ENCODE measurements at regions not wholly inside any gene's neighbourhood (a gene's known extent, or its start where the extent isn't known, plus 50 kb on each side); places are given as distances from the start of the nearest gene placed in this dataset.

DNA sequence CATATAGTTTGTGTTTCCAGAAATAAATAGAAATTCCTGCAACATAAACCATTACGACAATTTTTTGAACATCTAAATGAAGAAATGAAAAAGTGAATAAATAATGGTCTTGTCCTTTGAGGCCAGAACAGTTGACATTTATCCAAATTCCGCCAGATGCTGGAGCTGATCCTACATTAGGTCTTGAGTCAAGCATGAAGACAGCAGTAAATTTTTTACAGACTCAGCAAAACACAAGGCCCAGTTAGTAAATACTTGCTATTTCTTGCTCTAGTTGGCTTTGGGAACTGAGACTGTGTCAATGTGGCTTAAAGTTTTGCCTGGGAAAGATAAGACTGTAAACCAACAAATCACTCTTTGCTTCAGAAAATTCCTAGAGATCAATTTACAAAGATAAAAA, 540.1 kb upstream of the RGS18 start:
- TF ChIP-seq CTCF (IDR thresholded peaks at IDR 0.05) (no peak), ZFX (IDR thresholded peaks at IDR 0.05; ENCODE audit: borderline replicate concordance) (no peak)

Measured in 22Rv1 (cell line).